HUES48 (cell line): ENCODE measurements at regions not wholly inside any gene's neighbourhood (a gene's known extent, or its start where the extent isn't known, plus 50 kb on each side); places are given as distances from the start of the nearest gene placed in this dataset.

Experiments
- H3K27ac ChIP-seq: one replicate; pipeline ENCODE4 v1.7.0; 2013; ENCODE audit warnings: low read depth, low read length, inconsistent platforms
- H3K27me3 ChIP-seq: 2 replicates; pipeline ENCODE4 v1.6.1; 2013; ENCODE audit warnings: mild to moderate bottlenecking, low read length; ENCODE audit not compliant: control insufficient read depth, insufficient read depth
- H3K36me3 ChIP-seq: 2 replicates; pipeline ENCODE4 v1.6.1; 2013; ENCODE audit warnings: low read length; ENCODE audit not compliant: control insufficient read depth, insufficient read depth
- H3K4me1 ChIP-seq: 2 replicates; pipeline ENCODE4 v1.6.1; 2013; ENCODE audit warnings: mild to moderate bottlenecking, low read length; ENCODE audit not compliant: control insufficient read depth, insufficient read depth
- H3K4me3 ChIP-seq: 2 replicates; pipeline ENCODE4 v1.5.1; 2013; ENCODE audit warnings: mild to moderate bottlenecking, low read depth, low read length
- H3K9ac ChIP-seq: 2 replicates; pipeline ENCODE4 v1.6.1; 2013; ENCODE audit warnings: mild to moderate bottlenecking, low read depth, low read length, moderate library complexity
- H3K9me3 ChIP-seq: 2 replicates; pipeline ENCODE4 v1.6.1; 2013; ENCODE audit warnings: low read length; ENCODE audit not compliant: control insufficient read depth, insufficient read depth

DNA sequence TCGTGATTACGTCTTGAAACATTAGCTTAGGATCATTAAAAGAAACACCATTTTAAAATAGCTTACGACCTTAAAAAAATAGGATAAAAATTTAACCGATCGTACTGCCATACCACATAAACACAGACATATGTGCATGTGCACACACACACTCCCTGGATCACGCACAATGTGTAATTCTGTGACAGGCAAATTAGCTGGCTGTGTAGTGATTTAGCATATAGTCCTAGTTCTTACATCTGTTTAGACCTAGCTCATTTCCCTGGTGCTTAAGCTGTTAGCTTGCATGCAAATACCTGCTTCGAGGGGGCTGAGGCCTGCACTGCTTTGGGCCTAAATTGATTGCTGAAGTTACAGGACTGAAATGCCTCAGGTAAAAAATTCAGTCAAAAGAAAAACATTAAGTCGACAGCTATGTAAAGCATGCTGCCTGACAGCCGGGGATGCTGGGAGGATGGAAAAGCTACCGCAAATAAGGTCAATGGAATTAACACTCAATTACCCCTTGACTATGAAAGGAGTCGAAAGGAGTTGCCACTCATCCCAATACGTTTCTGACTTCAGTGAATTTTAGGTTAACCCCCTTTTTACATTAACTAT is 267.1 kb upstream of the FZD8 start:
- H3K9ac ChIP-seq: no peak overlapping the region
- no peak overlapping the region for H3K27ac ChIP-seq
- H3K4me3 ChIP-seq: no peak overlapping the region

GRCh38 chr10:35908451-35908850 is 266.4 kb upstream of the FZD8 start:
- Histone ChIP-seq H3K27me3 (no peaks in the 10 kb centered on the region), H3K36me3 (no peaks in the 10 kb centered on the region), H3K4me3 (no peak overlapping the region), H3K4me1 (peaks cover 20% of the 10 kb centered on the region), H3K27ac (no peak overlapping the region), H3K9ac (no peak overlapping the region), H3K9me3 (no peaks in the 10 kb centered on the region)

More for the DNA sequence above, 267.1 kb upstream of the FZD8 start:
- H3K36me3 ChIP-seq: no peaks in the 10 kb centered on the region
- no peaks in the 10 kb centered on the region for H3K9me3 ChIP-seq
- no peaks in the 10 kb centered on the region for H3K27me3 ChIP-seq
- H3K4me1 ChIP-seq: peaks cover 24% of the 10 kb centered on the region

- Histone ChIP-seq H3K4me1 (peaks cover 20% of the 10 kb centered on the region), H3K27me3 (no peaks in the 10 kb centered on the region), H3K27ac (no peak overlapping the region), H3K9ac (no peak overlapping the region), H3K4me3 (no peak overlapping the region), H3K36me3 (no peaks in the 10 kb centered on the region), H3K9me3 (no peaks in the 10 kb centered on the region)
These were observed 265.5 kb upstream of the FZD8 start for GRCh38 chr10:35907548-35907947.

GRCh38 chr10:35906155-35906554 is 264.1 kb upstream of the FZD8 start:
- H3K4me3 ChIP-seq: no peak overlapping the region
- H3K27ac ChIP-seq: no peak overlapping the region
- no peaks in the 10 kb centered on the region for H3K9me3 ChIP-seq
- no peaks in the 10 kb centered on the region for H3K27me3 ChIP-seq
- H3K9ac ChIP-seq: no peak overlapping the region
- no peaks in the 10 kb centered on the region for H3K36me3 ChIP-seq
- H3K4me1 ChIP-seq: peaks cover 20% of the 10 kb centered on the region

GRCh38 chr10:35903021-35903420 is 260.9 kb upstream of the FZD8 start:
- H3K4me1 ChIP-seq: peaks cover 8% of the 10 kb centered on the region; the same call in 1 of the 2 replicates
- no peaks in the 10 kb centered on the region for H3K36me3 ChIP-seq
- no peak overlapping the region for H3K9ac ChIP-seq
- H3K27ac ChIP-seq: no peak overlapping the region
- H3K9me3 ChIP-seq: no peaks in the 10 kb centered on the region
- no peak overlapping the region for H3K4me3 ChIP-seq
- H3K27me3 ChIP-seq: no peaks in the 10 kb centered on the region

DNA sequence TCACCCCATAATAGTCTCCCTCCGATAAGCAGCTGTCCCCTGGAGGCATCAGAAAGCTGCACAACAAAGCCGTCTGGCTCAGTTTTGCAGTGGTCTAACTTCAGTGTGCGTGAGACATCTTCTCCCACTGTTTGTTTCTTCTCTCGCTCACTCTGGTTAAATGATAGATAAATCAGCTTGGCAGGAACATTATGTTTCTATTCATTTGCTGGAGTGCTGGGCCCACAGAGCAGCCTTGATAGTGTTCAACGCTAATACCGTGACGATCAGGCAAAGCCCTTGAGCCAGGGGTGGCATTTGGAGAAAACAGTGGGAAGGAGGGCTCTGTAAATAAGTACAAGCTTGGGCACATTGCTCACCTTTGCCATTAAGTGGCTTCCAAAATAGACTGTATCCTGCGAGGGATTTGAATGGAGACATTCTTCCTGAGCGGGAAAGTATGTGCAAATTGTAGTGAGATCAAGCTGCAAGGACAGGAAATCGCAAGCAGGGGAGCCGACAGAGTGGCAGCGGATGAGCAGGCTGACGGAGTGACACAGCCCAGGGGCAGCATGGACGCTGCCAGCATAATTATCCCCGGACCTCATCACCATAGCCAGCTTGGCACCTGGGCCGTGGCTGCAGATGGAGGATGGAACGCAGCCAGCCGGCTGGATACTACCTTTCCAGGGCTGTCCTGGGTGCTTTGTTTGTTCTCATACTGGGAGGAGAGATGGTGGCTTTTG is 256.8 kb upstream of the FZD8 start:
- H3K4me3 ChIP-seq: no peak overlapping the region
- H3K27ac ChIP-seq: no peak overlapping the region
- H3K9ac ChIP-seq: no peak overlapping the region
- H3K4me1 ChIP-seq: 0 out of 2 replicates have a peak, but pooled peaks cover 2% of the 10 kb centered on the region
- no peaks in the 10 kb centered on the region for H3K9me3 ChIP-seq
- H3K36me3 ChIP-seq: no peaks in the 10 kb centered on the region
- no peaks in the 10 kb centered on the region for H3K27me3 ChIP-seq

- H3K9me3 ChIP-seq: no peaks in the 10 kb centered on the region
- no peak overlapping the region for H3K4me3 ChIP-seq
- H3K27ac ChIP-seq: no peak overlapping the region
- H3K9ac ChIP-seq: no peak overlapping the region
- 0 out of 2 replicates have a peak, but pooled peaks cover 5% of the 10 kb centered on the region for H3K4me1 ChIP-seq
- H3K27me3 ChIP-seq: no peaks in the 10 kb centered on the region
- H3K36me3 ChIP-seq: no peaks in the 10 kb centered on the region
These were observed 253.9 kb upstream of the FZD8 start for GRCh38 chr10:35896001-35896400.

DNA sequence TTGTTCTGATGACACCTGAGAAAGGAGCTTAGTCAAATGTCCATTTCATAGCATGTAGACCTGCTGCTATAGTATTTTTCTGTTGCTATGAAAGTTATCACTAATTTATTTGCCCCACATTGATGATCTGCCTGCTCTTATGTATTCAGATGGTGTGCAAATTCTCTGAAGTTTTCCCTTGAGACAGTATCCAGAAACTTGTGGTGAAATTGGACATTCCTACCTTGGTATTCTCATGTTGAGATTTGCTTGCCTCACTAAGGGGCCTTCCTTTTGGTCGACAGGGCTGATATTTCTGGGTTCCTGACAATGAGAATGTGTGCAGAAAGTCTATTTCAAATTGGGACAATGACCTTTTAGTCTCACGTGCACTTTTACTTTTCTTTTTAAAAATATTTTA is 253.2 kb upstream of the FZD8 start:
- H3K36me3 ChIP-seq: no peaks in the 10 kb centered on the region
- H3K27ac ChIP-seq: no peak overlapping the region
- no peak overlapping the region for H3K9ac ChIP-seq
- H3K27me3 ChIP-seq: no peaks in the 10 kb centered on the region
- no peaks in the 10 kb centered on the region for H3K9me3 ChIP-seq
- H3K4me3 ChIP-seq: no peak overlapping the region
- peaks cover 10% of the 10 kb centered on the region; the same call in 1 of the 2 replicates for H3K4me1 ChIP-seq

- Histone ChIP-seq H3K4me1 (peaks cover 8% of the 10 kb centered on the region; the same call in 1 of the 2 replicates), H3K27me3 (no peaks in the 10 kb centered on the region), H3K9ac (no peak overlapping the region), H3K4me3 (no peak overlapping the region), H3K9me3 (no peaks in the 10 kb centered on the region), H3K36me3 (no peaks in the 10 kb centered on the region), H3K27ac (no peak overlapping the region)
These were observed 250.4 kb upstream of the FZD8 start for GRCh38 chr10:35892526-35892925.

DNA sequence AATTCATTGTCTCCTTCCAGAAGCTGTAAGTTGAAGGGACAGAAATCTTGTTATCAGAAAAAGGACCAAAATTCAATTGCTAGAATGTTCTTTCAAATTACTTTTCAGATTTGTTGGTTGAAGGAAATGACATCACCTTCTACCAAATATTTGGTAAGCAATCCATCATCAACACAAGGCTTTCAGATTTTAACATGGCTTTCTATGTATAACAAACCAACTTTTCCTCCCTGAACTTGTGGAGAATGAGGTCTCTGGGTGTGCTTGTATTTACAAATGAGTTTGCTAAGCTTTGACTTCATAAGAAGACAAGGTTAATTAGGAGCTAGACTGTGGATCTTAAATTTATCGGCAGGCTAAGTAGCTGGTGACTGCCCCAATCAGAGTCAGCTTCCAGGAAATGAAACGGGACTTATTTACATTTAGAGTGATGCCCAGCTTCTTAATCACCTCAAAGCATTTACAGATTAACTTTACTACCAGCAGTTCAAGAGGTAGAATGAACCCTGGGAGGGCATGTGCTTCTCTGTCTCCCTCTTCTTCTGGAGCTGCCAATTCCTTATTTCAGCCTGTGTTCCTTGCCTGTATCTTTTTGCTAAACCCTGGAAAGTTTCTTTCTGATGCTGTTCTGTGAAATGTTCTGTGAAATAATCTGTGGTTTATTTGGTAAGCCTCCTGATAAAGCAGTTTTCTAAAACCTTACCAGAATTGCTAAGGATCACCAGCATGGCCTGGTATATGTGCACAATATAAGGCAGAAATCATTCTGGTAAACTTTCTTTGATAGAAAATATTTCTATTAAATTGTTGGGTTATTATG is 248.8 kb upstream of the FZD8 start:
- no peak overlapping the region for H3K9ac ChIP-seq
- H3K9me3 ChIP-seq: no peaks in the 10 kb centered on the region
- no peak overlapping the region for H3K27ac ChIP-seq
- no peaks in the 10 kb centered on the region for H3K27me3 ChIP-seq
- H3K4me3 ChIP-seq: no peak overlapping the region
- H3K36me3 ChIP-seq: no peaks in the 10 kb centered on the region
- peaks cover 8% of the 10 kb centered on the region; the same call in 1 of the 2 replicates for H3K4me1 ChIP-seq
